HUES6 (cell line): ENCODE measurements at regions not wholly inside any gene's neighbourhood (a gene's known extent, or its start where the extent isn't known, plus 50 kb on each side); places are given as distances from the start of the nearest gene placed in this dataset.

ENCODE experiments used
- H3K27ac ChIP-seq: 2 replicates; pipeline ENCODE4 v1.7.0; 2013; ENCODE audit warnings: low read depth, mild to moderate bottlenecking, low read length, inconsistent platforms
- H3K27me3 ChIP-seq: 2 replicates; pipeline ENCODE4 v1.6.1; 2013; ENCODE audit warnings: low read length; ENCODE audit not compliant: control insufficient read depth, insufficient read depth
- H3K36me3 ChIP-seq: 2 replicates; pipeline ENCODE4 v1.6.1; 2013; ENCODE audit warnings: low read length; ENCODE audit not compliant: control insufficient read depth, insufficient read depth
- H3K4me1 ChIP-seq: 2 replicates; pipeline ENCODE4 v1.6.1; 2013; ENCODE audit warnings: low read length; ENCODE audit not compliant: control insufficient read depth, insufficient read depth
- H3K4me3 ChIP-seq: 2 replicates; pipeline ENCODE4 v1.5.1; 2013; ENCODE audit warnings: low read depth, low read length
- H3K9ac ChIP-seq: one replicate; pipeline ENCODE4 v1.6.1; 2013; ENCODE audit warnings: mild to moderate bottlenecking, low read length
- H3K9me3 ChIP-seq: 2 replicates; pipeline ENCODE4 v1.6.1; 2013; ENCODE audit warnings: low read depth, low read length; ENCODE audit not compliant: control insufficient read depth, insufficient read depth

GRCh38 chr10:50936335-50936734, 50.9 kb upstream of the A1CF start:
- Histone ChIP-seq H3K4me3 (no peak overlapping the region), H3K9ac (no peak overlapping the region), H3K27ac (no peak overlapping the region), H3K36me3 (no peaks in the 10 kb centered on the region), H3K4me1 (no peaks in the 10 kb centered on the region), H3K27me3 (no peaks in the 10 kb centered on the region), H3K9me3 (no peaks in the 10 kb centered on the region)

- no peaks in the 10 kb centered on the region for H3K4me1 ChIP-seq
- no peak overlapping the region for H3K4me3 ChIP-seq
- H3K9ac ChIP-seq = no peak overlapping the region
- H3K9me3 ChIP-seq = no peaks in the 10 kb centered on the region
- no peak overlapping the region for H3K27ac ChIP-seq
- no peaks in the 10 kb centered on the region for H3K36me3 ChIP-seq
- H3K27me3 ChIP-seq = no peaks in the 10 kb centered on the region
Measured at GRCh38 chr10:50937230-50937907, 51.9 kb upstream of the A1CF start.

- Histone ChIP-seq H3K27me3 (no peaks in the 10 kb centered on the region), H3K27ac (no peak overlapping the region), H3K4me3 (no peak overlapping the region), H3K9ac (no peak overlapping the region), H3K4me1 (no peaks in the 10 kb centered on the region), H3K9me3 (no peaks in the 10 kb centered on the region), H3K36me3 (no peaks in the 10 kb centered on the region)
Measured at GRCh38 chr10:50941629-50942028, 56.2 kb upstream of the A1CF start.

GRCh38 chr10:50946991-50947781, 61.8 kb upstream of the A1CF start:
- Histone ChIP-seq H3K36me3 (no peaks in the 10 kb centered on the region), H3K4me1 (no peaks in the 10 kb centered on the region), H3K27ac (no peak overlapping the region), H3K27me3 (peaks cover 2% of the 10 kb centered on the region; the same call in 1 of the 2 replicates), H3K9me3 (no peaks in the 10 kb centered on the region), H3K4me3 (no peak overlapping the region), H3K9ac (no peak overlapping the region)

GRCh38 chr10:50951365-50951764, 65.9 kb upstream of the A1CF start:
- H3K27me3 ChIP-seq = peaks cover 2% of the 10 kb centered on the region; the same call in 1 of the 2 replicates
- H3K4me1 ChIP-seq = no peaks in the 10 kb centered on the region
- H3K9me3 ChIP-seq = no peaks in the 10 kb centered on the region
- H3K36me3 ChIP-seq = no peaks in the 10 kb centered on the region
- no peak overlapping the region for H3K9ac ChIP-seq
- no peak overlapping the region for H3K27ac ChIP-seq
- H3K4me3 ChIP-seq = no peak overlapping the region

GRCh38 chr10:50961297-50961696, 75.9 kb upstream of the A1CF start:
- no peak overlapping the region for H3K9ac ChIP-seq
- no peaks in the 10 kb centered on the region for H3K4me1 ChIP-seq
- H3K4me3 ChIP-seq = no peak overlapping the region

GRCh38 chr10:50963063-50963462, 77.6 kb upstream of the A1CF start:
- Histone ChIP-seq H3K9me3 (no peaks in the 10 kb centered on the region), H3K27me3 (no peaks in the 10 kb centered on the region), H3K36me3 (no peaks in the 10 kb centered on the region), H3K27ac (no peak overlapping the region), H3K4me3 (no peak overlapping the region), H3K4me1 (no peaks in the 10 kb centered on the region), H3K9ac (no peak overlapping the region)

More at GRCh38 chr10:50961297-50961696, 75.9 kb upstream of the A1CF start:
- Histone ChIP-seq H3K36me3 (no peaks in the 10 kb centered on the region), H3K27ac (no peak overlapping the region), H3K27me3 (no peaks in the 10 kb centered on the region), H3K9me3 (no peaks in the 10 kb centered on the region)

GRCh38 chr10:50968386-50969091, 83.1 kb upstream of the A1CF start:
- Histone ChIP-seq H3K4me1 (no peaks in the 10 kb centered on the region), H3K27me3 (no peaks in the 10 kb centered on the region), H3K27ac (no peak overlapping the region), H3K9ac (no peak overlapping the region), H3K36me3 (no peaks in the 10 kb centered on the region), H3K9me3 (no peaks in the 10 kb centered on the region), H3K4me3 (no peak overlapping the region)

GRCh38 chr10:50972591-50972990, 87.2 kb upstream of the A1CF start:
- no peaks in the 10 kb centered on the region for H3K4me1 ChIP-seq
- H3K9ac ChIP-seq = no peak overlapping the region

GRCh38 chr10:50981385-50981784, 92.9 kb upstream of the PRKG1 start:
- no peaks in the 10 kb centered on the region for H3K27me3 ChIP-seq

More at GRCh38 chr10:50972591-50972990, 87.2 kb upstream of the A1CF start:
- Histone ChIP-seq H3K27me3 (no peaks in the 10 kb centered on the region), H3K9me3 (no peaks in the 10 kb centered on the region), H3K27ac (no peak overlapping the region), H3K4me3 (no peak overlapping the region), H3K36me3 (no peaks in the 10 kb centered on the region)

GRCh38 chr10:50981904-50982303, 92.4 kb upstream of the PRKG1 start:
- Histone ChIP-seq H3K36me3 (no peaks in the 10 kb centered on the region), H3K9me3 (no peaks in the 10 kb centered on the region), H3K9ac (no peak overlapping the region), H3K27me3 (no peaks in the 10 kb centered on the region), H3K4me1 (no peaks in the 10 kb centered on the region), H3K4me3 (no peak overlapping the region), H3K27ac (no peak overlapping the region)

More at GRCh38 chr10:50981385-50981784, 92.9 kb upstream of the PRKG1 start:
- no peaks in the 10 kb centered on the region for H3K4me1 ChIP-seq
- no peaks in the 10 kb centered on the region for H3K9me3 ChIP-seq
- H3K36me3 ChIP-seq = no peaks in the 10 kb centered on the region
- no peak overlapping the region for H3K27ac ChIP-seq
- no peak overlapping the region for H3K9ac ChIP-seq
- no peak overlapping the region for H3K4me3 ChIP-seq
